Loucy (cell line): ENCODE measurements at regions not wholly inside any gene's neighbourhood (a gene's known extent, or its start where the extent isn't known, plus 50 kb on each side); places are given as distances from the start of the nearest gene placed in this dataset.

ENCODE experiments used
- H2AFZ ChIP-seq: fragments of 200-600 bp; sonication (generic); 2 replicates; pipeline ENCODE4 v1.6.0; 2016; ENCODE audit warnings: antibody characterized with exemption, mild to moderate bottlenecking, low read length, moderate library complexity
- H3F3A ChIP-seq: fragments of 200-600 bp; 2 replicates; pipeline ENCODE4 v1.6.0; 2016; ENCODE audit warnings: antibody characterized with exemption, low read depth, mild to moderate bottlenecking
- H3K27me3 ChIP-seq: fragments of 200-600 bp; sonication (generic); 2 replicates; pipeline ENCODE4 v1.6.1; 2014; ENCODE audit warnings: low read length, mild to moderate bottlenecking; ENCODE audit not compliant: insufficient read depth, poor library complexity, severe bottlenecking
- H3K36me3 ChIP-seq: fragments of 200-600 bp; sonication (generic); 2 replicates; pipeline ENCODE4 v1.6.1; 2016; ENCODE audit warnings: low read length; ENCODE audit not compliant: insufficient read depth
- H3K4me1 ChIP-seq: fragments of 200-600 bp; sonication (generic); 2 replicates; pipeline ENCODE4 v1.5.1; 2014; ENCODE audit warnings: low read length, mild to moderate bottlenecking; ENCODE audit not compliant: insufficient read depth, poor library complexity, severe bottlenecking
- H3K4me2 ChIP-seq: fragments of 200-600 bp; sonication (generic); 2 replicates; pipeline ENCODE4 v1.6.0; 2014; ENCODE audit warnings: antibody characterized with exemption, low read length, low read depth, mild to moderate bottlenecking; ENCODE audit not compliant: poor library complexity, severe bottlenecking
- H3K4me3 ChIP-seq: fragments of 200-600 bp; sonication (generic); 2 replicates; pipeline ENCODE4 v1.5.1; 2014; ENCODE audit warnings: low read length, mild to moderate bottlenecking, mixed read lengths; ENCODE audit not compliant: poor library complexity, severe bottlenecking
- H3K79me2 ChIP-seq: fragments of 200-600 bp; sonication (generic); 2 replicates; pipeline ENCODE4 v1.6.1; 2014; ENCODE audit warnings: low read length; ENCODE audit not compliant: insufficient read depth
- H3K9ac ChIP-seq: fragments of 200-600 bp; sonication (generic); 2 replicates; pipeline ENCODE4 v1.6.0; 2014; ENCODE audit warnings: mild to moderate bottlenecking, low read depth, low read length, moderate library complexity; ENCODE audit not compliant: poor library complexity, severe bottlenecking
- H3K9me2 ChIP-seq: fragments of 200-600 bp; sonication (generic); replicated peaks from 2 replicates; pipeline ENCODE4 v1.6.1; 2016; ENCODE audit warnings: low read depth, low read length, mixed read lengths
- H3K9me3 ChIP-seq: fragments of 200-600 bp; sonication (generic); 2 replicates; pipeline ENCODE4 v1.6.1; 2014; ENCODE audit warnings: mild to moderate bottlenecking, antibody characterized with exemption, low read length, low read depth; ENCODE audit not compliant: insufficient read depth
- H4K20me1 ChIP-seq: fragments of 200-600 bp; sonication (generic); 2 replicates; pipeline ENCODE4 v1.6.0; 2014; ENCODE audit warnings: antibody characterized with exemption, low read length, mild to moderate bottlenecking; ENCODE audit not compliant: insufficient read depth, poor library complexity, severe bottlenecking
- EZH2phosphoT487 ChIP-seq: fragments of 200-600 bp; IDR thresholded peaks from 2 replicates; pipeline ENCODE4 v1.6.1; 2018; ENCODE audit warnings: antibody characterized with exemption, mild to moderate bottlenecking, moderate library complexity, borderline replicate concordance
- TF ChIP-seq, protein P1 (sequence below): fragments of 200-600 bp; sonication (generic); conservative IDR thresholded peaks from 2 replicates; pipeline ENCODE4 v1.5.1; 2014; ENCODE audit warnings: mild to moderate bottlenecking, antibody characterized with exemption, low read length

DNA sequence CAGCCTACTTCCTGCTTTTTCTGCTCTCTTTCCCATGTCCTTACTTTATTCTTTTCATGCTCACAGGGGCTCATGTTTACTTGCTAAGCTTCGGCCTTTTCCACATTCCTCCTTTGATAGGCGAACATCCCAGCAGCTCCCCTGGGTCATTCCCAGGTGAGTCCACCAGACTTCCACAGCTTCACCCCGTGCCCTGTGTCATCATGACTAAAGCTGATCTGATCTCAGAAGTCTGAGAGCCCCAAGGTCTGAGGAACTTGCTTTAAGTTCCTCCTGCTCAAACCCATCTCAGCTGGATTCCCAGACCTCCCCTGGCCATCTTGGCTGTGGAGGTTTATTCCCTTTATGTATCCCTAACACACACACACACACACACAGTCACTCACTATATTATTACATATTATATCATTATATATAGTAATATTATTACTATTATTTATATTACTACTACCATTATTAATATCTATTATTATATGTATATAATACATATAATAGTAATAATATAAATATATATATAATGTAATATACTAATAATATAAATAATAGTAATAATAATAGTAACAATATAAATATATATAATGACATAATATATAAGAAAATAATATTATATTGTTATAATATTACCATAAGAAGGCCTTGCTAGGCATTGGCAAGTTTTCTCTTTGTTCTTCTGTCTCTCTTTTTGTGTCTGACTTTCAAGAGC, 295.9 kb downstream of the PTEN start:
- H2AFZ ChIP-seq: peak overlapping the region; percentile 35; the same call in 1 of the 2 replicates

DNA sequence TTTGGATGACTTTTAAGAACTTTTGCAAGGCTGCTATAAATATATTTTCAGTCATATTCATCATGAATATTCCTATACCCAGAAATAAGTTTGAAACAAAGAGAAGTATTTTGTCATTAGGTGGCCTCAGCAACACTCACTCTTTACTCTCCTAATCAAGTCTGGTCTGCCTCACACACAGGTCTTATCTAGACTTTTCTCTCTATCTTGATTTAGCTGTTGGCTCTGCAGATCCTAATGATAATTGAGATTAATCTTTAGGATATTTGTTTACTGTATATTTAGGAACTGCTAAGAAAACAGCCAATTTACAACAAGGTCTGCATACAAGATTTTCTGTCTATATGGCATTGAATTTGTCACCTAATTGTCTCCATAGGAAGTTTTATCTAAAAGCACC, 297.6 kb downstream of the PTEN start:
- H3K36me3 ChIP-seq: peaks cover 34% of the 10 kb centered on the region; the same call in 1 of the 2 replicates
- H3K4me3 ChIP-seq: no peak overlapping the region
- H3K9me3 ChIP-seq: no peaks in the 10 kb centered on the region
- TF ChIP-seq, protein P1, sequence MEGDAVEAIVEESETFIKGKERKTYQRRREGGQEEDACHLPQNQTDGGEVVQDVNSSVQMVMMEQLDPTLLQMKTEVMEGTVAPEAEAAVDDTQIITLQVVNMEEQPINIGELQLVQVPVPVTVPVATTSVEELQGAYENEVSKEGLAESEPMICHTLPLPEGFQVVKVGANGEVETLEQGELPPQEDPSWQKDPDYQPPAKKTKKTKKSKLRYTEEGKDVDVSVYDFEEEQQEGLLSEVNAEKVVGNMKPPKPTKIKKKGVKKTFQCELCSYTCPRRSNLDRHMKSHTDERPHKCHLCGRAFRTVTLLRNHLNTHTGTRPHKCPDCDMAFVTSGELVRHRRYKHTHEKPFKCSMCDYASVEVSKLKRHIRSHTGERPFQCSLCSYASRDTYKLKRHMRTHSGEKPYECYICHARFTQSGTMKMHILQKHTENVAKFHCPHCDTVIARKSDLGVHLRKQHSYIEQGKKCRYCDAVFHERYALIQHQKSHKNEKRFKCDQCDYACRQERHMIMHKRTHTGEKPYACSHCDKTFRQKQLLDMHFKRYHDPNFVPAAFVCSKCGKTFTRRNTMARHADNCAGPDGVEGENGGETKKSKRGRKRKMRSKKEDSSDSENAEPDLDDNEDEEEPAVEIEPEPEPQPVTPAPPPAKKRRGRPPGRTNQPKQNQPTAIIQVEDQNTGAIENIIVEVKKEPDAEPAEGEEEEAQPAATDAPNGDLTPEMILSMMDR: no peak
- no peak for TF ChIP-seq EZH2phosphoT487
- H3K4me2 ChIP-seq: no peak overlapping the region
- no peaks in the 10 kb centered on the region for H3K27me3 ChIP-seq
- peaks cover 93% of the 10 kb centered on the region for H3K79me2 ChIP-seq
- H3K4me1 ChIP-seq: peaks cover 22% of the 10 kb centered on the region
- H3F3A ChIP-seq: no peaks in the 10 kb centered on the region
- no peaks in the 10 kb centered on the region for H3K9me2 ChIP-seq
- H4K20me1 ChIP-seq: peaks cover 40% of the 10 kb centered on the region
- H2AFZ ChIP-seq: no peak overlapping the region
- no peak overlapping the region for H3K9ac ChIP-seq

More for the DNA sequence above, 295.9 kb downstream of the PTEN start:
- Histone ChIP-seq H3K4me1 (peaks cover 22% of the 10 kb centered on the region), H3K4me3 (no peak overlapping the region), H3K79me2 (peaks cover 92% of the 10 kb centered on the region), H3K9ac (no peak overlapping the region), H3F3A (no peaks in the 10 kb centered on the region), H3K9me2 (no peaks in the 10 kb centered on the region), H4K20me1 (peaks cover 38% of the 10 kb centered on the region), H3K36me3 (peaks cover 26% of the 10 kb centered on the region; the same call in 1 of the 2 replicates), H3K9me3 (no peaks in the 10 kb centered on the region), H3K27me3 (no peaks in the 10 kb centered on the region), H3K4me2 (no peak overlapping the region)
- TF ChIP-seq, protein P1: no peak
- no peak for TF ChIP-seq EZH2phosphoT487

DNA sequence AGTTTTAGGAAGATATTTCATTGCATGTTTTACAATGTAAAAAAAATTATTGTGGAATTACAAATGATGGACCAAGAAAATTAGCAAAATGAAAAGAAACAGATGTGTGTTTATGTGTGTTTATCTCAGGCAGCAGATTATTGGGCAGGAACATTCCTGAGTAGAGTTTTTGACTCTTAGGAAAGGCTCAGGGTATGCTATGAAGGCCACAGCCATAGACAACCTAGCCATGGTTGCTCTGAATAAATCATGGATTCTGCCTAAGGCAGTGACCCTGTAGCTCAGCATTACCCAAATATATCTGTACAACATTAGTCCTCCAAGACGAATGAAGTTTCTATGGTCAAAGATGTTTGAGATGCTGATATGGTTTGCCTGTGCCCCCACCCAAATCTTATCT, 298.3 kb downstream of the PTEN start:
- Histone ChIP-seq H4K20me1 (peaks cover 39% of the 10 kb centered on the region), H3K4me2 (no peak overlapping the region), H3K79me2 (peaks cover 93% of the 10 kb centered on the region), H3K9me2 (no peaks in the 10 kb centered on the region), H3K9me3 (no peaks in the 10 kb centered on the region), H3K4me3 (no peak overlapping the region), H3K27me3 (no peaks in the 10 kb centered on the region), H3K9ac (no peak overlapping the region), H3K36me3 (peaks cover 34% of the 10 kb centered on the region; the same call in 1 of the 2 replicates), H3F3A (no peaks in the 10 kb centered on the region), H2AFZ (no peak overlapping the region), H3K4me1 (peaks cover 22% of the 10 kb centered on the region)
- no peak for TF ChIP-seq EZH2phosphoT487
